ENCODE measurements at regions not wholly inside any gene's neighbourhood (a gene's known extent, or its start where the extent isn't known, plus 50 kb on each side); places are given as distances from the start of the nearest gene placed in this dataset.

DNA sequence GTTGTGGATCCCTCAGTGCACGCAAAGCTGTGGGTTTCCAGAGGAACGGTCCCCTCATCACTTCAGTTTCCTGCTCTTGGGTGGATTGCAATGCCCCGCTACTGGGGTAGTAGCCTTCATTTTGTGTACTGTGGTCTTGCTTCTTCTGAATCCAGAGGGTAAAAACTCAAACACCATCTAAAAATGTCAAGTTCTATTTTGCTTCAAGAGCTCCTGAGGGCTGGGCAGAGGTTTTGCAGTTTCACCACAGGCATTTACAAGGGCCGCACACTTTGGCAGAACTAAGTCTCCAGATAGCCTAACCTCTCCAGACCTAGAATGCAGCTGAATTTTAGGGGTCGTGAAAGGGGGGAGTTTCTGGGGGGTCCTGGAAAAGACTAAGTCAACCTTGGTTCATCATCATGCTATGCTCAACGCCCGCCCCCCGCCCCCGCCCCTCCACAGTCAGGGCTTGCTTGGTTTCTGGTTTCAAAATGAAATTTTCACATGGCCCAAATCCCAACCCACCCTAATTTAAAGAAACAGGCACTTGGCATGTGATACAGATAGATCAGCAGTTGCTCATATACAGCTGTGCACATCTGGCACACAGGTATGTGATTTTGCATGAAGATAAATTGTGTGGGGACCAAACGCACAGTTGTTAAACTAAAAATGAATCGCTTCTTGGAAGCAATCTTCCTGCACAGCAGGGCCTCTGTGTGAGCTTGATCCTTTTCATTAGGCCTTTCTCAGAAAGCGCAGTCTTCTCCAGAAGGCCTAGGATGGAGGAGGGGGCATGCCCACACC, 329.6 kb downstream of the OSR1 start:
- intact Hi-C loops (cut with micrococcal nuclease), result no loop called here
- Mint-ChIP-seq H3K27me3 (no peaks in the 10 kb centered on the region), H3K4me1 (ENCODE audit: low read depth) (no peaks in the 10 kb centered on the region)

DNA sequence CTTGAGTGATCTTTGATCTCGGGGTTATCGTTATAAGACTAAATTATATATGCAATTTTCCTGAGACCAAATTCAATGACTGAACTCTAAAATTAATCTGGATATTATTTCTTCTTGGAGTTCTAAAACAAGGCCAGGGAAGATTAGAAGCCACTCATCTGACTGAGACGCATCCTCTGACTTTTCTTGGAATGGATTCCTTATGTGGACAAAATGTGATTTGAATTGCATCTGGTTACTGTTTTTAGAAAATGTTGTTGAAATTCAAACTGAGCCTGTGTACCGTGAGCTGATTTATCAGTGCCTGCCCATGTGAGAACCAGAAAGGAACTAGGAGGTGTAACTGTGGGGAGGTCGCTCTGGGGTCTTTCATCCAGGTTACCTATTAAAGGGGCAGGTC, 330.8 kb downstream of the OSR1 start:
- Mint-ChIP-seq H3K27ac (no peak overlapping the region), H3K36me3 (ENCODE audit: low read depth) (no peaks in the 10 kb centered on the region), H3K4me1 (ENCODE audit: low read depth) (no peaks in the 10 kb centered on the region), H3K4me3 (no peak overlapping the region), H3K9me3 (no peaks in the 10 kb centered on the region), H3K27me3 (no peaks in the 10 kb centered on the region)
- intact Hi-C loops (cut with micrococcal nuclease), result no loop called here

More for the DNA sequence above, 329.6 kb downstream of the OSR1 start:
- Mint-ChIP-seq H3K36me3 (ENCODE audit: low read depth) (no peaks in the 10 kb centered on the region), H3K9me3 (peaks cover 7% of the 10 kb centered on the region), H3K4me3 (no peak overlapping the region), H3K27ac (no peak overlapping the region)

DNA sequence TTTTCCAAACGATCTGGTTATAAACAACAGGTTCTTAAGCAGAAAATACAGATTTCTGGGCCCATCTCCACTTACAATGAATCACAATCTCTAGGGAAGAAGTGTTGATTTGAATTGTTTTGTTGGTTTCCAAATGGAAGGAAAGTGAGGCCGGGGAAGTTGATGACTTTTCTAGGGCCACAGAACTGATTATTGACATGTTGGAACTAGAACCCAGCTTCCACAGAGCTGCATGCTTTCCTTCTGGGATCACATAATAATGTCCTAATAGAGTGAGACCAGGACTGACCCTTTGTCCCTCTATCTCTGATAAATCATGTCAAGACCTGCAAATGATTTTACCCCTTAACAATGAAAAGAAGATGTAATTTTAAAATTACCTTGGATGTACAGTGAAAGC, 332.2 kb downstream of the OSR1 start:
- Mint-ChIP-seq H3K4me1 (ENCODE audit: low read depth) (no peaks in the 10 kb centered on the region), H3K36me3 (ENCODE audit: low read depth) (no peaks in the 10 kb centered on the region), H3K9me3 (peaks cover 10% of the 10 kb centered on the region), H3K4me3 (no peak overlapping the region), H3K27me3 (no peaks in the 10 kb centered on the region), H3K27ac (no peak overlapping the region)
- intact Hi-C loops (cut with micrococcal nuclease), result no loop called here

DNA sequence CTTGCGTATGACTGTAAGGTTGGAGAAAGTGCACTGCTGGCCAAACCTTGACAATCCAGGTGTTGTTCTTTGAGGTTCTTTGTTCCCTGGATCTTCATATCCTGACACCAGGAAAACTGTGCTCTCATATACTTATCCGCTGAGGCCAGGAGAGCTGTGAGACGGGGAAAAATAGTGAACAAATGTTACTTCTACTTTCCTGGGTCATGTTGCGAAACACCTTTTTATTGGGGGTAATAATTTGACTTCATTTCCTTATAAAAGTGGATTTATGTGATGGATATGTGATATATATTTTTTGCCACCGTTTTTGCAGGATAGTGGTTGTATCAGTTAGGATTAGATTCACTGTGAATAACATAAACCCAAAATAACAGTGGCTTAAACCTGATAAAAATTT, 336.1 kb downstream of the OSR1 start:
- intact Hi-C loops (cut with micrococcal nuclease), result no loop called here
- Mint-ChIP-seq H3K4me3 (no peak overlapping the region), H3K27ac (no peak overlapping the region), H3K27me3 (no peaks in the 10 kb centered on the region), H3K4me1 (ENCODE audit: low read depth) (no peaks in the 10 kb centered on the region), H3K36me3 (ENCODE audit: low read depth) (no peaks in the 10 kb centered on the region), H3K9me3 (peaks cover 31% of the 10 kb centered on the region)

DNA sequence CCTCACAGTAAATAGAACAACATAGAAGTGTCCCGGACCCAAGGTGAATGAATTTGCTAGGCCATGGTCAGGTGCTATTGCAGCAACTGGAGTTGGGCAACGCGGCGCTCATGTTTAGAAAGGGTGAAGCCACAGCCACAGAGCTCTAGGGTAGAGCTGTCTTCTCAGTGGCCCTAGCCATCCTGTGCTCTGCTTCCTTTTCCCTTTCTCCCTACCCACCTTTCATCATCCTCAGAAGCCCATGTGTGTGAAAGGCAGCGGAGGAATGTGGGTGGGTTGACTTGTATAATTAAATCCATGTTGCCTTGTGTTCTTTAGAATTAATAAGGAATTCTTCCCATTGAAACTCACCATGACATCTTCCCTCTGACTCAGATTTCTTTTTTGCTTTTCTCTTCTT, 336.7 kb downstream of the OSR1 start:
- H3K4me3 Mint-ChIP-seq, result no peak overlapping the region
- H3K27me3 Mint-ChIP-seq, result no peaks in the 10 kb centered on the region
- no peaks in the 10 kb centered on the region for H3K36me3 Mint-ChIP-seq (ENCODE audit: low read depth)
- intact Hi-C loops (cut with micrococcal nuclease), result no loop called here
- no peak overlapping the region for H3K27ac Mint-ChIP-seq
- peaks cover 37% of the 10 kb centered on the region for H3K9me3 Mint-ChIP-seq
- H3K4me1 Mint-ChIP-seq (ENCODE audit: low read depth), result no peaks in the 10 kb centered on the region

DNA sequence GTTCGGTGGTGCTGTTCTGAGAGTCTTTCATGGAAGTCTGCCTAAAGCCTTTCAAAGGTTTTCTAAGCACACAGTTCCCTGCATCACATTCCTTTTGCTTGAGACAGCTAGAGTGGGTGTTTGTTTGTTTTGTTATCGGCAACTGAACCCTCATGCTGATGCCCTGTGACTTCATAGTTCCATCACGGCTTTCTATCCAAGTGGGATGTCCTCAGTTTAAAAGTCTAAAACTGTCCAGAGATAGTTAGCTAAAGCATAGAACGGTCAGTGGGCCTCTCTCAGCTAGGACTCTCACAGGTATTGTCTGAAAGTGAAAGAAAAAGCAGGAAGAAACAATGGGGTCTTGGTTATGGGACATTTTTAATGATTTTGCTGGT, 337.3 kb downstream of the OSR1 start:
- H3K27ac Mint-ChIP-seq, result no peak overlapping the region
- no peaks in the 10 kb centered on the region for H3K4me1 Mint-ChIP-seq (ENCODE audit: low read depth)
- no peaks in the 10 kb centered on the region for H3K27me3 Mint-ChIP-seq
- H3K4me3 Mint-ChIP-seq, result no peak overlapping the region
- H3K36me3 Mint-ChIP-seq (ENCODE audit: low read depth), result no peaks in the 10 kb centered on the region
- intact Hi-C loops (cut with micrococcal nuclease), result no loop called here
- H3K9me3 Mint-ChIP-seq, result peaks cover 42% of the 10 kb centered on the region

DNA sequence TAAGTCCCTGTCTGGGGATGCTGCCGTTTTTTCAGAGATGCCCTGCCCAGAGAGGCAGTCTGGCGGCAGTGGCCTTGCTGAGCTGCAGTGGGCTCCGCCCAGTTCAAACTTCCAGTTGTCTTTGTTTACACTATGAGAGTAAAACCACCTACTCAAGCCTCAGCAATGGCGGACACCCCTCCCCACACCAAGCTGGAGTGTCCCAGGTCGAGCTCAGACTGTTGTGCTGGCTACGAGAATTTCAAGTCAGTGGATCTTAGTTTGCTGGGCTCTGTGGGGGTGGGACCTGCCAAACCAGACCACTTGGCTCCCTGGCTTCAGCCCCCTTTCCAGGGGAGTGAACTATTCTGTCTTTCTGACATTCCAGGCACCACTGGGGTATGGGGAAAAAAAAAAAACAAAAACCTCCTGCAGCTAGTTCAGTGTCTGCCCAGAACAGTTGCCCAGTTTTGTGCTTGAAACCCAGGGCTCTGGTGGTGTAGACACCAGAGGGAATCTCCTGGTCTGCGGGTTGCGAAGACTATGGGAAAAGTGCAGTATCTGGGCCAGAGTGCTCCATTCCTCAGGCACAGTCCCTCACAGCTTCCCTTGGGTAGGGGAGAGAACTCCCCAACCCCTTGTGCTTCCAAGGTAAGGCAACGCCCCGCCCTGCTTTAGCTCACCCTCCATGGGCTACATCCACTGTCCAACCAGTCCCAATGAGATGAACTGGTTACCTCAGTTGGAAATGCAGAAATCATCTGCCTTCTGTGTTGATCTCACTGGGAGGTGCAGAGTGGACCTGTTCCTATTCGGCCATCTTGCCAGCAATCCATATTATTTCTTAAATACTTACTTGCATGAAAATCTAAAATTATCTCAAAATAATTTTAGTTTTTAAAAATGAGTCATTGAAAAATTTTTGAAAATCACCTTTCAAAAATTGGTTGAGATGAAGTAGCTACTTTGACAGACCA, 338.0 kb downstream of the OSR1 start:
- Mint-ChIP-seq H3K4me1 (ENCODE audit: low read depth) (no peaks in the 10 kb centered on the region), H3K27me3 (no peaks in the 10 kb centered on the region), H3K4me3 (no peak overlapping the region), H3K36me3 (ENCODE audit: low read depth) (no peaks in the 10 kb centered on the region), H3K9me3 (peaks cover 49% of the 10 kb centered on the region), H3K27ac (no peak overlapping the region)
- intact Hi-C loops (cut with micrococcal nuclease), result no loop called here

DNA sequence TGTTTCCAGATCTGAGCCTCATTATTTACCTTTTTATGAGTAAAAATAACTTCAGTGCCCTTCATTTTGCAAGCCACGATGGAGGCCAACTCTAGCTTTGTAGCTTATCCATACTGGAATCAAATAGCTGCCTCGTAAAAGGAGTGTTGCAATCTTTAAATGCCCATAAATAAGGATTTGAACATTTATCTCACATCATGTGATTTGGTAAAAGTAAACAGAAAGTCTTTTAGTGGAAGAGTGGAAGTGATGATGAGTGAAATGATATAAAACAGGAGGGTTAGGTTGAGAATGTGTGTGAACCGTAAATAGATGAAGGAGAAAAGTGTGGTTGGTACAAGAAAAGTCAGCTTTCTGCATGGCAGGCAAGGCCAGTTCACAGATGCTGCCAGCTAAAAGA, 348.9 kb downstream of the OSR1 start:
- no peaks in the 10 kb centered on the region for H3K27me3 Mint-ChIP-seq
- intact Hi-C loops (cut with micrococcal nuclease), result no loop called here
- H3K36me3 Mint-ChIP-seq (ENCODE audit: low read depth), result no peaks in the 10 kb centered on the region
- no peaks in the 10 kb centered on the region for H3K4me1 Mint-ChIP-seq (ENCODE audit: low read depth)
- no peak overlapping the region for H3K27ac Mint-ChIP-seq
- H3K9me3 Mint-ChIP-seq, result peaks cover 21% of the 10 kb centered on the region
- H3K4me3 Mint-ChIP-seq, result no peak overlapping the region

DNA sequence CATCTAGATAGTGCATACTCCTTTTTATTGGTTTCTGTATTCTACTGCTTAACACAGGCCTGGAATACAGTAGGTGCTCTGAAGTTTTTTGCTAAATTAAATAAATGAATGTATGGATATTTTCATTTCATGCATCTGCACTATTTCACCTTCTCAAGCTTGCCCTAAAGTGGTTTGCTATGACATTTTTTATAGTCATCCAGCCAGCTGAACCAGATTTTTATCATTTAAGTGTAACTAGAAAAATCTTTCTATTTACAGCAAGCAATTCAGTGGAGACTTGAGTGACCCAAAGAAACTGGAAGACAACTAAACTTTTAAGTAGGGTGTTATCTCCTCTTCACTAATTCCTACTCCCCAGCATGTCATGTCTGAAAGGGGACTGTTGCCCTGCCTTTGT, 354.9 kb downstream of the OSR1 start:
- no peak overlapping the region for H3K4me3 Mint-ChIP-seq
- no peaks in the 10 kb centered on the region for H3K36me3 Mint-ChIP-seq (ENCODE audit: low read depth)
- no peak overlapping the region for H3K27ac Mint-ChIP-seq
- H3K9me3 Mint-ChIP-seq, result peaks cover 25% of the 10 kb centered on the region
- H3K4me1 Mint-ChIP-seq (ENCODE audit: low read depth), result no peaks in the 10 kb centered on the region
- H3K27me3 Mint-ChIP-seq, result no peaks in the 10 kb centered on the region
- intact Hi-C loops (cut with micrococcal nuclease), result no loop called here

DNA sequence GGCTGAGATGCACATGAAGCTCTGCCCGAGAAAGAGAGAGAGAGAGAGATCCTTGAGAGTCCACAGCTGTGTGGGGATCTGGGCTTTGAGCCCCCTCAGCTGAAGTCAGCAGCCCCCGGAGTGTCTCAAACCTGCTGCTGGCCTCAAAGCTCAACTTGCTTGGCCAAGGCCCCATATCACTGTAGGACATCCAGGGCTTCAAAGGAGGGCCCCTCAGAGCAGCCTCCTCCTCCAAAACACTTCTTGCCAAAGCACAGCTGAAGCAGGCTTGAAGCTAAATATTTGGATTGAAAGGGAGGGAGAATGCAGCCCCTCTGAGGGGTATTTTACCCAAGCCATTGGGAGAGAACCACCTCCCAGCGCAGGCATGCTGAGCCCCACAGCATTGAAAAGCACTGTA, 357.6 kb downstream of the OSR1 start:
- H3K27me3 Mint-ChIP-seq, result no peaks in the 10 kb centered on the region
- no peaks in the 10 kb centered on the region for H3K4me1 Mint-ChIP-seq (ENCODE audit: low read depth)
- intact Hi-C loops (cut with micrococcal nuclease), result no loop called here
- peaks cover 27% of the 10 kb centered on the region for H3K9me3 Mint-ChIP-seq
- no peak overlapping the region for H3K4me3 Mint-ChIP-seq
- H3K36me3 Mint-ChIP-seq (ENCODE audit: low read depth), result no peaks in the 10 kb centered on the region
- no peak overlapping the region for H3K27ac Mint-ChIP-seq

DNA sequence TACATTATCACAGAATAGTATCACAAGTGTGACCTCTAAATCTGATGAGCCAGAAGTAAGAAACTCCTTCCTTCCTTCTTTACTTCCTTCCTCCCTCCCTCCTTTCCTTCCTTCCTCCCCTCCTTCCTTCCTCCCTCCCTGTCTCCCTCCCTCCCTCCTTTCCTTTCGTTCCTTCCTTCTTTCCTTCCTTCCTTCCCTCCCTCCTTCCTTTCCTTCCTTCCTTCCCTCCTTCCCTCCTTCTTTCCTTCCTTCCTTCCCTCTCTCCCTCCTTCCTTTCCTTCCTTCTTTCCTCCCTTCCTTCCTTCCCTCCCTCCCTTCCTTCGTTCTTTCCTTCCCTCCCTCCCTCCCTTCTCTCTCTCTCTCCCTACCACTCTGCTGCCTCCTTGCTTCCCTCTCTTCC, 359.2 kb downstream of the OSR1 start:
- peaks cover 36% of the 10 kb centered on the region for H3K9me3 Mint-ChIP-seq
- no peak overlapping the region for H3K4me3 Mint-ChIP-seq
- H3K36me3 Mint-ChIP-seq (ENCODE audit: low read depth), result no peaks in the 10 kb centered on the region
- no peak overlapping the region for H3K27ac Mint-ChIP-seq
- H3K27me3 Mint-ChIP-seq, result no peaks in the 10 kb centered on the region
- intact Hi-C loops (cut with micrococcal nuclease), result no loop called here
- H3K4me1 Mint-ChIP-seq (ENCODE audit: low read depth), result no peaks in the 10 kb centered on the region

DNA sequence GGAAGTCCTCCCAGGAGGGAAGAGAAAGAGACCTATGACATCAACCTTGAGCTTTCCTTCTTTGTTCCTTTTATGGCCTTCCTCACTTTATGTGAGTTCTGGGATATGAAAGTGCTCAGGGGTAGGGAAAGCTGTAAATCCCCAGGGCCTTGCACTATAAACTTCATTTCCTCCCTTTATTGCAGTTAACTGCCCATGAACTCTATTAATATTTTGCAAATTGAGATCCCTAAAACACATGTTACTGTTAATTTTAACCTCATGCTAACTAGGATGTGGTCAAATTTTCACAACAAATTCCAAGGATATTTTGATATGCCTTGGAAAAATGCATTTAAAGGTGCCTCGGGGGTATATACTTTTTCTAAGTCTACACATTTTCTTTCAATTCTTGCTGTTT, 359.9 kb downstream of the OSR1 start:
- Mint-ChIP-seq H3K36me3 (ENCODE audit: low read depth) (no peaks in the 10 kb centered on the region), H3K27me3 (no peaks in the 10 kb centered on the region), H3K27ac (no peak overlapping the region), H3K9me3 (peaks cover 36% of the 10 kb centered on the region), H3K4me1 (ENCODE audit: low read depth) (no peaks in the 10 kb centered on the region), H3K4me3 (no peak overlapping the region)
- intact Hi-C loops (cut with micrococcal nuclease), result no loop called here

DNA sequence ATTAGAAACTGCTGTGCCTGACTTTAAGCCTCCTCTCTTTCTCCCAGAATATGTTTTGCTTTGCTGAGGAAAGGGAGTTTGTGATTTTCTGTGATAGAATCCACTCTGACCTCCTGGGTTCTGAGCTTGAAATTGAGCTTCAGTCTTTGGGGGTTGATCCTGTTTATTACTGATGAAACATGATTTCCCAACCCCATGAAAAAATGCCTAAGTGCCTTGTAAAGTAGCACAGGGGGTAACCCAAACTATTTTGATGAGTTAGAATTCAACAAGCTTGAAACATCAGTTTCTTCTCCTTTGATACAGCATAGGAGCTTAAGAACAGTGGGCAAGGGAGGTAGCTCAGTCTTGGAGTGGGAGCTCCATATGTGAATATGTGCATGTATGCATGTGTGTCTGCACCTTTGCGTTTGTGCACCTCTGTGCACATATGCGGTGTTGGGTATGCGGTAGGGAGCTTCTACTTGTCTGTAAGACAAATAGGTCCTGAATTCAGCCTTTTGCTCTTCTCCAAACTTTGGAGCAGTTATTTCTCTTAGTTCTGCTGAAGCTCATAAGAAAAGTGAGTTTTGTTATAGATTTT, 364.6 kb downstream of the OSR1 start:
- intact Hi-C loops (cut with micrococcal nuclease), result no loop called here
- peaks cover 20% of the 10 kb centered on the region for H3K9me3 Mint-ChIP-seq
- H3K36me3 Mint-ChIP-seq (ENCODE audit: low read depth), result no peaks in the 10 kb centered on the region
- no peak overlapping the region for H3K27ac Mint-ChIP-seq
- H3K4me3 Mint-ChIP-seq, result no peak overlapping the region
- H3K4me1 Mint-ChIP-seq (ENCODE audit: low read depth), result no peaks in the 10 kb centered on the region
- H3K27me3 Mint-ChIP-seq, result no peaks in the 10 kb centered on the region

Data from dendritic cell treated with granulocyte-macrophage colony-stimulating factor and Interleukin-4, amounts not matched to agents 40 ng/mL and 50 ng/mL, for 4 days (primary cell).